Subcutaneous abdominal adipose tissue (tissue), 5 donors: ENCODE measurements at regions not wholly inside any gene's neighbourhood (a gene's known extent, or its start where the extent isn't known, plus 50 kb on each side); places are given as distances from the start of the nearest gene placed in this dataset.

Source experiments
- H3K27ac ChIP-seq: one replicate; pipeline ENCODE4 v1.7.0; 2013; ENCODE audit warnings: low read depth, mild to moderate bottlenecking, inconsistent platforms, low read length, moderate library complexity
- H3K27me3 ChIP-seq, 5 donors: one replicate each; pipeline ENCODE4 v1.7.0; 2013; ENCODE audit warnings: low read length in 5 of 5, inconsistent platforms in 1 of 5; ENCODE audit not compliant: control insufficient read depth in 5 of 5, insufficient read depth in 4 of 5
- H3K36me3 ChIP-seq, 5 donors: one replicate each; pipeline ENCODE4 v1.7.0; 2013; ENCODE audit warnings: low read length in 5 of 5; ENCODE audit not compliant: control insufficient read depth in 5 of 5, insufficient read depth in 5 of 5
- H3K4me1 ChIP-seq, 5 donors: one replicate each; pipeline ENCODE4 v1.7.0; 2013; ENCODE audit warnings: low read length in 5 of 5, mild to moderate bottlenecking in 3 of 5, moderate library complexity in 1 of 5; ENCODE audit not compliant: control insufficient read depth in 5 of 5, insufficient read depth in 5 of 5
- H3K4me3 ChIP-seq, 5 donors: one replicate each; pipeline ENCODE4 v1.7.0; 2013; ENCODE audit warnings: low read length in 5 of 5, low read depth in 1 of 5
- H3K9ac ChIP-seq, 5 donors: one replicate each; pipeline ENCODE4 v1.7.0; 2013; ENCODE audit warnings: low read length in 5 of 5, mild to moderate bottlenecking in 4 of 5, moderate library complexity in 3 of 5
- H3K9me3 ChIP-seq, 5 donors: one replicate each; pipeline ENCODE4 v1.7.0; 2013; ENCODE audit warnings: low read length in 5 of 5; ENCODE audit not compliant: control insufficient read depth in 5 of 5
- donor health status: healthy.
- donor health status: healthy.
- donor health status: healthy.
- donor health status: healthy.
- donor health status: healthy.

GRCh38 chr9:29717631-29718030, 2144.3 kb upstream of the C9orf72 start:
- H3K27ac ChIP-seq, result no peak overlapping the region
- H3K9ac ChIP-seq, result no peak overlapping the region
- H3K27me3 ChIP-seq, result no peaks in the 10 kb centered on the region
- H3K36me3 ChIP-seq, result no peaks in the 10 kb centered on the region
- no peaks in the 10 kb centered on the region for H3K9me3 ChIP-seq
- H3K4me1 ChIP-seq, result no peaks in the 10 kb centered on the region
- H3K4me3 ChIP-seq, result no peak overlapping the region

GRCh38 chr9:29730163-29730562, 2156.9 kb upstream of the C9orf72 start:
- no peaks in the 10 kb centered on the region for H3K36me3 ChIP-seq
- H3K4me3 ChIP-seq, result no peak overlapping the region
- peaks cover 0 to 17% (median 7%) of the 10 kb centered on the region in 5 donors for H3K9me3 ChIP-seq
- no peaks in the 10 kb centered on the region for H3K4me1 ChIP-seq
- H3K27ac ChIP-seq, result no peak overlapping the region
- no peaks in the 10 kb centered on the region for H3K27me3 ChIP-seq
- no peak overlapping the region for H3K9ac ChIP-seq

GRCh38 chr9:29740518-29740917, 2167.2 kb upstream of the C9orf72 start:
- H3K4me1 ChIP-seq, result no peaks in the 10 kb centered on the region
- peaks cover 0 to 2% (median 0%) of the 10 kb centered on the region in 5 donors for H3K9me3 ChIP-seq

GRCh38 chr9:29741169-29741568, 2167.9 kb upstream of the C9orf72 start:
- Histone ChIP-seq H3K36me3 (no peaks in the 10 kb centered on the region), H3K4me3 (no peak overlapping the region), H3K27ac (no peak overlapping the region), H3K9ac (no peak overlapping the region), H3K27me3 (no peaks in the 10 kb centered on the region), H3K4me1 (no peaks in the 10 kb centered on the region), H3K9me3 (peaks cover 0 to 2% (median 0%) of the 10 kb centered on the region in 5 donors)

More at GRCh38 chr9:29740518-29740917, 2167.2 kb upstream of the C9orf72 start:
- Histone ChIP-seq H3K27ac (no peak overlapping the region), H3K36me3 (no peaks in the 10 kb centered on the region), H3K4me3 (no peak overlapping the region), H3K27me3 (no peaks in the 10 kb centered on the region), H3K9ac (no peak overlapping the region)

- Histone ChIP-seq H3K9ac (no peak overlapping the region), H3K4me1 (no peaks in the 10 kb centered on the region), H3K36me3 (no peaks in the 10 kb centered on the region), H3K9me3 (no peaks in the 10 kb centered on the region), H3K27ac (no peak overlapping the region), H3K27me3 (no peaks in the 10 kb centered on the region), H3K4me3 (no peak overlapping the region)
Measured at GRCh38 chr9:29750062-29750461, 2176.8 kb upstream of the C9orf72 start.

GRCh38 chr9:29751226-29751625, 2177.9 kb upstream of the C9orf72 start:
- no peaks in the 10 kb centered on the region for H3K4me1 ChIP-seq
- H3K27me3 ChIP-seq, result no peaks in the 10 kb centered on the region
- no peak overlapping the region for H3K9ac ChIP-seq
- no peak overlapping the region for H3K27ac ChIP-seq
- H3K4me3 ChIP-seq, result no peak overlapping the region
- no peaks in the 10 kb centered on the region for H3K9me3 ChIP-seq
- no peaks in the 10 kb centered on the region for H3K36me3 ChIP-seq

GRCh38 chr9:29753638-29754037, 2180.4 kb upstream of the C9orf72 start:
- Histone ChIP-seq H3K4me3 (no peak overlapping the region), H3K27me3 (no peaks in the 10 kb centered on the region), H3K9ac (no peak overlapping the region), H3K36me3 (no peaks in the 10 kb centered on the region), H3K4me1 (no peaks in the 10 kb centered on the region), H3K27ac (no peak overlapping the region), H3K9me3 (no peaks in the 10 kb centered on the region)

- no peaks in the 10 kb centered on the region for H3K4me1 ChIP-seq
- H3K9me3 ChIP-seq, result no peaks in the 10 kb centered on the region
- no peak overlapping the region for H3K4me3 ChIP-seq
- H3K27me3 ChIP-seq, result no peaks in the 10 kb centered on the region
- no peak overlapping the region for H3K9ac ChIP-seq
- no peaks in the 10 kb centered on the region for H3K36me3 ChIP-seq
- H3K27ac ChIP-seq, result no peak overlapping the region
Measured at GRCh38 chr9:29769019-29769418, 2195.7 kb upstream of the C9orf72 start.

- Histone ChIP-seq H3K27me3 (no peaks in the 10 kb centered on the region), H3K27ac (no peak overlapping the region), H3K36me3 (no peaks in the 10 kb centered on the region), H3K4me3 (no peak overlapping the region), H3K9ac (no peak overlapping the region), H3K9me3 (no peaks in the 10 kb centered on the region), H3K4me1 (no peaks in the 10 kb centered on the region)
Measured at GRCh38 chr9:29773676-29774075, 2200.4 kb upstream of the C9orf72 start.

GRCh38 chr9:29775491-29775890, 2202.2 kb upstream of the C9orf72 start:
- H3K9ac ChIP-seq, result no peak overlapping the region
- H3K27ac ChIP-seq, result no peak overlapping the region
- no peaks in the 10 kb centered on the region for H3K9me3 ChIP-seq
- H3K36me3 ChIP-seq, result no peaks in the 10 kb centered on the region
- H3K27me3 ChIP-seq, result no peaks in the 10 kb centered on the region
- H3K4me3 ChIP-seq, result no peak overlapping the region
- H3K4me1 ChIP-seq, result no peaks in the 10 kb centered on the region

GRCh38 chr9:29778281-29778849, 2205.1 kb upstream of the C9orf72 start:
- H3K4me1 ChIP-seq, result no peaks in the 10 kb centered on the region
- no peaks in the 10 kb centered on the region for H3K27me3 ChIP-seq
- no peaks in the 10 kb centered on the region for H3K9me3 ChIP-seq
- no peak overlapping the region for H3K27ac ChIP-seq
- H3K36me3 ChIP-seq, result no peaks in the 10 kb centered on the region
- no peak overlapping the region for H3K9ac ChIP-seq
- no peak overlapping the region for H3K4me3 ChIP-seq
